ENCODE measurements at regions not wholly inside any gene's neighbourhood (a gene's known extent, or its start where the extent isn't known, plus 50 kb on each side); places are given as distances from the start of the nearest gene placed in this dataset.
A peak's percentile ranks its signal among the peaks of the same experiment; 100 is the strongest.

DNA sequence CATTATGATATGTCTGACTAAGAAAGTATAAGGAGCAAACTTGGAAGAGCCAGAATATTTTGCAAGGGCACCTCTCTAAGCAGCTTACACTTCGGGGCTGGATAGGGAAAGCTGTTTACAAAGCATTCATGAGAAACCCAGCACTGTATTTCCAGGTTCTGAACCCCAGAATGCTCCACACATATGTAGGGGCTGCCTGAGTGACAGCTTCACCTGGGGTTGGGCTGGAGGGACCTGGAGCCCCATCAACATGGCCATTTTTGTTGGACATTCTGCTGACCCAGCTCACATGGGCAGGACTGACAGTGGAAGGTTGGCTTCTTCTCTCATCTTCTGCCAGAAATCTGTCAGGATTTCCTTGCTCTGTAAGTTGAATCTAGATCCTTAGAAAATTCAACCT, 197.1 kb upstream of the SSTR4 start:
- Histone ChIP-seq H3K4me1 (peaks cover 7% of the 10 kb centered on the region), H3K4me3 (no peak overlapping the region), H3K27ac (no peak overlapping the region), H3K36me3 (no peaks in the 10 kb centered on the region), H3K27me3 (ENCODE audit: low read depth) (no peaks in the 10 kb centered on the region), H3K9me3 (no peaks in the 10 kb centered on the region)
- ATAC-seq (no peak), DNase-seq (no peak)
- intact Hi-C loops (cut with DNase I) = no loop called here
- TF ChIP-seq, protein P1, sequence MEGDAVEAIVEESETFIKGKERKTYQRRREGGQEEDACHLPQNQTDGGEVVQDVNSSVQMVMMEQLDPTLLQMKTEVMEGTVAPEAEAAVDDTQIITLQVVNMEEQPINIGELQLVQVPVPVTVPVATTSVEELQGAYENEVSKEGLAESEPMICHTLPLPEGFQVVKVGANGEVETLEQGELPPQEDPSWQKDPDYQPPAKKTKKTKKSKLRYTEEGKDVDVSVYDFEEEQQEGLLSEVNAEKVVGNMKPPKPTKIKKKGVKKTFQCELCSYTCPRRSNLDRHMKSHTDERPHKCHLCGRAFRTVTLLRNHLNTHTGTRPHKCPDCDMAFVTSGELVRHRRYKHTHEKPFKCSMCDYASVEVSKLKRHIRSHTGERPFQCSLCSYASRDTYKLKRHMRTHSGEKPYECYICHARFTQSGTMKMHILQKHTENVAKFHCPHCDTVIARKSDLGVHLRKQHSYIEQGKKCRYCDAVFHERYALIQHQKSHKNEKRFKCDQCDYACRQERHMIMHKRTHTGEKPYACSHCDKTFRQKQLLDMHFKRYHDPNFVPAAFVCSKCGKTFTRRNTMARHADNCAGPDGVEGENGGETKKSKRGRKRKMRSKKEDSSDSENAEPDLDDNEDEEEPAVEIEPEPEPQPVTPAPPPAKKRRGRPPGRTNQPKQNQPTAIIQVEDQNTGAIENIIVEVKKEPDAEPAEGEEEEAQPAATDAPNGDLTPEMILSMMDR (IDR thresholded peaks at IDR 0.05) = no peak

DNA sequence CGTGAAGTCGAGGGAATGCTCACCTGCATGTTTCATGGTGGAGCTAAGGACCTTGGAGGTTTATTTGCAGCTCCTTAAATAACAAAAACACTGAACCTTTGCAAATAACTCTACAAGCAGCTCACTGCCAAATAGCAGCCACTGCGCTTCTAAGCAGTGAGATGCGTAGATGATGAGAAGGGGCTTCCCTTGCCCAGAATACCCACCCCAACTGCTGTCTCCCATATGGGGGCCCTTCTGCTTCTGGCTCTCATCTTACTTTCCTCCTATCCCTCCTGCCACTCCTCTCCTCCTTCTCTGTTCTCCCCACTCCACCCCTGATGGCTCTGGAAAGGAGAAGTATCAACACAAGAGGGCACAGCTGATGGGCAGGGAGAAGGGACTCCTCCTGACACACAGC, 193.3 kb upstream of the SSTR4 start:
- intact Hi-C loops (cut with DNase I) = no loop called here
- TF ChIP-seq, protein P1 (IDR thresholded peaks at IDR 0.05) = no peak
- H3K27me3 ChIP-seq (ENCODE audit: low read depth) = no peaks in the 10 kb centered on the region
- ATAC-seq (no peak), DNase-seq (no peak)
- no peak overlapping the region for H3K4me3 ChIP-seq
- H3K4me1 ChIP-seq = peaks cover 7% of the 10 kb centered on the region
- no peak overlapping the region for H3K27ac ChIP-seq
- no peaks in the 10 kb centered on the region for H3K9me3 ChIP-seq
- H3K36me3 ChIP-seq = no peaks in the 10 kb centered on the region

DNA sequence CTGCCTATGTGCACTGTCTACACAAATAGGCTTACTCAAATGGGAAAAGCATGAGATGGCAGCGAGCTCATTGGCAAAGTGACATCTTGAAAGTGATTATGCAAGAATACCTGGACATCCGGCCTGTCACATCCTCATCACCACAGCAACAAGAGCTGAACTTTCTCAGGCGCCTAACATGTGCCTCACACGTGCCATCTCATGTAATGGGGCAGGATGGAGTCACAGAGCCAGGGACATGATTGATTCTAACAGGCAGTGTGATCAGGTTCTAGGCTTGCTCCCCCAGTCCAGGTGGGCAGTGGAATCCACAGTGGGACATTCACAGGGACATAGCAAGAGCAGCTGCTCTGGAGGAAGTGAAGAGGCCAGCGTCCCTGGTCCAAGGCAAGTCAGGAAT, 192.3 kb upstream of the SSTR4 start:
- no peak for DNase-seq
- no peaks in the 10 kb centered on the region for H3K27me3 ChIP-seq (ENCODE audit: low read depth)
- ATAC-seq = no peak
- H3K36me3 ChIP-seq = no peaks in the 10 kb centered on the region
- intact Hi-C loops (cut with DNase I) = no loop called here
- TF ChIP-seq, protein P1 (IDR thresholded peaks at IDR 0.05) = no peak
- peaks cover 7% of the 10 kb centered on the region for H3K4me1 ChIP-seq
- no peaks in the 10 kb centered on the region for H3K9me3 ChIP-seq
- H3K4me3 ChIP-seq = no peak overlapping the region
- no peak overlapping the region for H3K27ac ChIP-seq

DNA sequence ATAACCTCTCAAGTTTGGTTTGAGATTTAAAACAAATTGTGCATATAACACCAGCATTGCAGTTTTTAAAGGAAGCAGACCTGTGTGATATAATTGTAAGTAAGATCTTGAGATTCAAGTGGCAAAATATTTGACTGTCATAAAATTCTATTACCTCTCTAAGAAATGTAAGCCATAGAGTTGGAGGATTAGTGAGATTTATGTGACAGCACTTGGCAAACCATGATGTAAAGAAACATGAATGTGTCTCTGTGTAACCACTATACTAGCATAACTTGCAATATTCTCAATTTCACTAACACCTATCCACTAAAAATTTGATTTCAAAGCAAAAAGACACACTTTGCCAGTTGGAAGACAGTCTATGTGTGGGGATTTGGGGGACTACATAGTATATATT, 190.2 kb upstream of the SSTR4 start:
- DNase-seq (no peak), ATAC-seq (no peak)
- no peaks in the 10 kb centered on the region for H3K36me3 ChIP-seq
- H3K27me3 ChIP-seq (ENCODE audit: low read depth) = no peaks in the 10 kb centered on the region
- TF ChIP-seq, protein P1 (IDR thresholded peaks at IDR 0.05) = no peak
- no peak overlapping the region for H3K4me3 ChIP-seq
- H3K9me3 ChIP-seq = no peaks in the 10 kb centered on the region
- peaks cover 7% of the 10 kb centered on the region for H3K4me1 ChIP-seq
- H3K27ac ChIP-seq = no peak overlapping the region
- intact Hi-C loops (cut with DNase I) = no loop called here

DNA sequence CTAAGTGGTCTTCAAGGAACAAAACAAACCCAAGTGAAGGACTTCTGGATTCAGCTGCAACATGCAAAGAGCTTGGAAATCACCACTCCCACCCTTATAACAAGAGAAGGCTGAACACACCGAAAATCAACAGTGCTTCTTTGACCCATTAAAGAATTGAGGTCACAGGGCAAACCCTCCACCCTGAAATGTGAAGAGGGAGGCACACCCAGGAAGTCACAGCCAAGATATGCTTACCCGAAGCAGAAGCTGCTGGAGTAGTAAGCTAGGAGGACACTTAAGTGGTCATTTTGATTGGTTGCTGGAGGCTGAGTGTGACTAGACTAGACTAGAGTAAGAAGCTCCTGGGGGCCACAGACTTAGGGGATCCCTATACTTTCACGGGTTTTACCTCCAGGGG, 188.2 kb upstream of the SSTR4 start:
- peaks cover 4% of the 10 kb centered on the region for H3K4me1 ChIP-seq
- intact Hi-C loops (cut with DNase I) = no loop called here
- DNase-seq = no peak
- H3K4me3 ChIP-seq = no peak overlapping the region
- peak in 1 of 2 donors; percentile 35 for ATAC-seq
- no peak overlapping the region for H3K27ac ChIP-seq
- no peaks in the 10 kb centered on the region for H3K27me3 ChIP-seq (ENCODE audit: low read depth)
- no peaks in the 10 kb centered on the region for H3K9me3 ChIP-seq
- TF ChIP-seq, protein P1 (IDR thresholded peaks at IDR 0.05) = no peak
- H3K36me3 ChIP-seq = no peaks in the 10 kb centered on the region

DNA sequence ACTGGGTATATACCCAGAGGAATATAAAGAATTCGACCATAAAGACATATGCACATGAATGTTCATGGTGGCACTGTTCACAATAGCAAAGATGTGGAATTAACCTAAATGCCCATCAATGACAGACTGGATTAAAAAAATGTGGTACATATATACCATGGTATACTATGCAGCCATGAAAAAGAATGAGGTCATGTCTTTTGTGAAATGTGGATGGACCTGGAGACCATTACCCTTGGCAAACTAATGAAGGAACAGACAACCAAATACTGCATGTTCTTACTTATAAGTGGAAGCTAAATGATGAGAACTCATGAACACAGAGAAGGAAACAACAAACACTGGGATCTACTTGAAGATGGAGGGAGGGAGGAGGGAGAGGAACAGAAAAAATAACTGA, 186.7 kb upstream of the SSTR4 start:
- Histone ChIP-seq H3K27ac (no peak overlapping the region), H3K4me1 (peaks cover 5% of the 10 kb centered on the region), H3K27me3 (ENCODE audit: low read depth) (no peaks in the 10 kb centered on the region), H3K9me3 (no peaks in the 10 kb centered on the region), H3K4me3 (no peak overlapping the region), H3K36me3 (no peaks in the 10 kb centered on the region)
- intact Hi-C loops (cut with DNase I) = no loop called here
- ATAC-seq (no peak), DNase-seq (no peak)
- TF ChIP-seq, protein P1 (IDR thresholded peaks at IDR 0.05) = no peak

Data from lower lobe of right lung (tissue), 2 donors.